RWPE2 (cell line): ENCODE measurements at regions not wholly inside any gene's neighbourhood (a gene's known extent, or its start where the extent isn't known, plus 50 kb on each side); places are given as distances from the start of the nearest gene placed in this dataset.

ENCODE experiments used
- ATAC-seq: fragments of 200-7000 bp; cut with Tn5 transposase; 3 replicates; pipeline ENCODE4 v1.9.1; 2021; ENCODE audit warnings: low read depth
- DNase-seq: peaks from one replicate; pipeline ENCODE4 v3.0.0-alpha.2; 2020; ENCODE audit warnings: low spot score
- H3K27ac ChIP-seq: fragments of 450-650 bp; 2 replicates; pipeline ENCODE4 v1.5.1; 2017; ENCODE audit warnings: mild to moderate bottlenecking; ENCODE audit not compliant: poor library complexity, severe bottlenecking
- H3K27me3 ChIP-seq: fragments of 250-450 bp; sonication (Bioruptor Pico); 2 replicates; pipeline ENCODE4 v1.5.1; 2021; ENCODE audit warnings: mild to moderate bottlenecking, moderate library complexity; ENCODE audit not compliant: insufficient read depth, poor library complexity, severe bottlenecking
- H3K36me3 ChIP-seq: fragments of 250-450 bp; sonication (Bioruptor Pico); 2 replicates; pipeline ENCODE4 v1.5.1; 2020; ENCODE audit warnings: low read depth, mild to moderate bottlenecking, moderate library complexity
- H3K4me1 ChIP-seq: fragments of 250-450 bp; sonication (Bioruptor Pico); 2 replicates; pipeline ENCODE4 v1.5.1; 2021; ENCODE audit warnings: mild to moderate bottlenecking, moderate library complexity; ENCODE audit not compliant: insufficient read depth, poor library complexity, severe bottlenecking
- H3K4me3 ChIP-seq: fragments of 250-450 bp; sonication (Bioruptor Pico); 2 replicates; pipeline ENCODE4 v1.5.1; 2021; ENCODE audit warnings: mild to moderate bottlenecking, moderate library complexity; ENCODE audit not compliant: severe bottlenecking
- H3K9me3 ChIP-seq: fragments of 250-450 bp; sonication (Bioruptor Pico); 2 replicates; pipeline ENCODE4 v1.5.1; 2021; ENCODE audit warnings: mild to moderate bottlenecking, moderate library complexity; ENCODE audit not compliant: severe bottlenecking
- TF ChIP-seq, protein P1 (sequence below): fragments of 450-650 bp; IDR thresholded peaks from one replicate; pipeline ENCODE4 v1.5.1; 2017; ENCODE audit warnings: mild to moderate bottlenecking, moderate library complexity; ENCODE audit not compliant: poor library complexity, severe bottlenecking

DNA sequence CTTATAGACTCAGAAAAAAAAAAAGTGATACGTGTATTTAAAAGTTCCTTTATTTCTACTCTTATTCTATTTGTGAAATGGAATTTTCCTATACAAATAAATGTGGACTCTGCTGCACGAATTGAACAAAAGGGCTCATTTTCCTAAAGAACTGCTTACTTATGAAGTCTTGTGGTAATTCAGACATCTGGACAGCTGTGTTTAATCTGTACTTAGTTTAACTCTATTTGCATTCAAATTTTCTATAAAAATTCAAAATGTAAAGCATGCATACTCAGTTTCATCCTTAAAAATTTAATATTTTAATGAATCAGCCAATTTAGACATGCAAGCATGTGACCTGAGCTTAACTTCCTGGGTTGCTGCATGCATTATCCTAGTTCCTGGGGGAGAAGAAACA lies 118.0 kb upstream of the PCLO start:
- H3K4me1 ChIP-seq = no peaks in the 10 kb centered on the region
- ATAC-seq (no peak), DNase-seq (no peak)
- no peak overlapping the region for H3K27ac ChIP-seq
- TF ChIP-seq, protein P1, sequence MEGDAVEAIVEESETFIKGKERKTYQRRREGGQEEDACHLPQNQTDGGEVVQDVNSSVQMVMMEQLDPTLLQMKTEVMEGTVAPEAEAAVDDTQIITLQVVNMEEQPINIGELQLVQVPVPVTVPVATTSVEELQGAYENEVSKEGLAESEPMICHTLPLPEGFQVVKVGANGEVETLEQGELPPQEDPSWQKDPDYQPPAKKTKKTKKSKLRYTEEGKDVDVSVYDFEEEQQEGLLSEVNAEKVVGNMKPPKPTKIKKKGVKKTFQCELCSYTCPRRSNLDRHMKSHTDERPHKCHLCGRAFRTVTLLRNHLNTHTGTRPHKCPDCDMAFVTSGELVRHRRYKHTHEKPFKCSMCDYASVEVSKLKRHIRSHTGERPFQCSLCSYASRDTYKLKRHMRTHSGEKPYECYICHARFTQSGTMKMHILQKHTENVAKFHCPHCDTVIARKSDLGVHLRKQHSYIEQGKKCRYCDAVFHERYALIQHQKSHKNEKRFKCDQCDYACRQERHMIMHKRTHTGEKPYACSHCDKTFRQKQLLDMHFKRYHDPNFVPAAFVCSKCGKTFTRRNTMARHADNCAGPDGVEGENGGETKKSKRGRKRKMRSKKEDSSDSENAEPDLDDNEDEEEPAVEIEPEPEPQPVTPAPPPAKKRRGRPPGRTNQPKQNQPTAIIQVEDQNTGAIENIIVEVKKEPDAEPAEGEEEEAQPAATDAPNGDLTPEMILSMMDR = no peak
- H3K4me3 ChIP-seq = no peak overlapping the region
- no peaks in the 10 kb centered on the region for H3K36me3 ChIP-seq
- peaks cover 2% of the 10 kb centered on the region for H3K27me3 ChIP-seq
- H3K9me3 ChIP-seq = no peaks in the 10 kb centered on the region

DNA sequence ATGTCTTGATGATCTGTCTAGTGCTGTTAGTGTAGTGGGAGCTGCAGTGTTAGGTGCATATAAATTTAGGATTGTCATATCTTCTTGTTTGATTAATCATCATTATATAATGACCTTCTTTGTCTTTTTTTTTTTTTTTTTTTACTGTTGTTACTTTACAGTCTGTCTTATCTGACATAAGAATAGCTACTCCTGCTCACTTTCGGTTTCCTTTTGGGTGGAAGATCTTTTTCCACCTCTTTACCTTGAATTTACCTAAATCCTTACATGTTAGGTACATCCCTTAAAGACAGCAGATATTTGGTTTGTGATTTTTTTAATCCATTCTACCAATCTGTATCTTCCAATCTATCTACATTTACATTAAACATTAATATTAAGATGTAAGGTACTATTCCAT lies 113.6 kb upstream of the PCLO start:
- Histone ChIP-seq H3K36me3 (no peaks in the 10 kb centered on the region), H3K27me3 (peaks cover 2% of the 10 kb centered on the region), H3K27ac (no peak overlapping the region), H3K4me3 (no peak overlapping the region), H3K4me1 (no peaks in the 10 kb centered on the region), H3K9me3 (no peaks in the 10 kb centered on the region)
- TF ChIP-seq, protein P1 = no peak
- ATAC-seq (no peak), DNase-seq (no peak)

DNA sequence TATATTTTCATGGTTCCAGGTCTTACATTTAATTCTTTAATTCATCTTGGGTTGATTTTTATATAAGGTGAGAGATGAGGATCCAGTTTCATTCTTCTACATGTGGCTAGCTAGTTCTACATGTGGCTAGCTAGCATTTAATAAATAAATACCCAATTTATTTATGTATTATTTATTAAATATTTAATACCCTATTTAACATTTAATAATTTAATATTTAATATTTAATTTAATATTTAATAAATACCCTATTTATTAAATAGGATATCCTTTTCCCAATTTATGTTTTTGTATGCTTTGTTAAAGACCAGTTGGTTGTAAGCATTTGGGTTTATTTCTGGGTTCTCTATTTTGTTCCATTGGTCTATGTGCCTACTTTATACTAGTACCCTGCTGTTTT lies 111.0 kb upstream of the PCLO start:
- H3K36me3 ChIP-seq = no peaks in the 10 kb centered on the region
- H3K4me3 ChIP-seq = no peak overlapping the region
- DNase-seq (no peak), ATAC-seq (no peak)
- H3K27me3 ChIP-seq = peaks cover 2% of the 10 kb centered on the region
- TF ChIP-seq, protein P1 = no peak
- no peaks in the 10 kb centered on the region for H3K4me1 ChIP-seq
- H3K9me3 ChIP-seq = no peaks in the 10 kb centered on the region
- H3K27ac ChIP-seq = no peak overlapping the region

DNA sequence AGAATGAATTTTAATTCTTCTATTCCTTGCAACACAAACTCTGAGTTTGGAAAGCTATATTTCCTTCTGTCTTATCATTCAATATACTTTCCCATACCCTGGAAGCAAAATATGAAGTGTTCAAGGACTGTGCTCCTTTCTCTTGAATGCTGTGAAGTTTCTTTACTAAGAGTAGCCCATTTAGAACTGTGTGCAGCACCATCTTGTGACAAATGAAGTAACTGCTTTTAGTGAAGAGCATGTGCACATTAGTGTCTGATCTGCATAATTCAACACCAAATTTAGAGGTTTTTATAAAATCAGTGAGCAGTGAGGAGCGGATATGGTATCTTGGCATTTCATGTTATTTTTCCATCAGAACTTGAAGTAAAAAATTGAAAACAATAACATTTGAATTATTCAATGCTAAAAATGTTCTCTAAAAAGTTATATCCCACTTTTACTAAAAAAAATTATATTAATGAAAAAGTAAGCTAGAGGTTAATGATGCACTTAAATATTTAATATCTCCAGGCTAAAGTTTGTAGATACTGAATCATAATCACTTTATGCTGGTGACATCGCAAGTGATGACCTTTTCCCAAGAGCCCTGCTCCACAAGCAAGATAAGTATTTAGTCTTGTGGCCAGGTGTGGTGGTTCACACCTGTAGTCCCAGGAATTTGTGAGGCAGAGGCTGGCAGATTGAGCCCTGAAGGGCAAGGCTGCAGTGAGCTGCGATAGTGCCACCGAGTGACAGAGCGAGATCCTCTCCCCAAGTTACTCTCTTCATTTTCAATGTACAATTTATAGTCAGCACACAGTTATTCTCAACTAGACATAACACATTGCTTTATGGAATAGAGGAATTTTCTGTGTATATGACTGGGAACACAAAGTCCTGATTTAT lies 108.8 kb upstream of the PCLO start:
- Histone ChIP-seq H3K4me3 (no peak overlapping the region), H3K27ac (no peak overlapping the region), H3K4me1 (no peaks in the 10 kb centered on the region), H3K9me3 (no peaks in the 10 kb centered on the region), H3K36me3 (no peaks in the 10 kb centered on the region), H3K27me3 (peaks cover 2% of the 10 kb centered on the region)
- DNase-seq = no peak
- peak; percentile 81; the same call in 2 of the 3 replicates for ATAC-seq
- TF ChIP-seq, protein P1 = peak; percentile 53

DNA sequence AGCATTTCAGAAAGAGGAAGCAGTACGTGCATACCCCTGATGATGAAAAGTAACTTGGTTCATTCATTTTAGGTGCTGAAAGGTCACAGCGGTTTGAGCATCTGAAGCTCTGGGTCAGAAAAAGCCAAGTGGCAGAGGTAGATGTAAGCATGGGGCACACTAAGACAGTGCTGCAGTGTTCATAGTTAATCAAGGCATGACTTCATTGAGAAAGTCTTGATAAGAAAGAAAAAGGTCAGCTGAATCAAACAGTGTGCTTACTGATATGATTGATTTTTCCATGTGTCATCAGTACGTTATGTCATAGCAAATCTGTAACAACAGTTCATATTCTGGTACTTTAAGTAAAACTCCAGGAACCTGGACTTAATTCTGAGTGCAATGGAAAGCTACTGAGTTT lies 107.7 kb upstream of the PCLO start:
- ATAC-seq (no peak), DNase-seq (no peak)
- no peaks in the 10 kb centered on the region for H3K4me1 ChIP-seq
- H3K27ac ChIP-seq = no peak overlapping the region
- H3K4me3 ChIP-seq = no peak overlapping the region
- H3K9me3 ChIP-seq = no peaks in the 10 kb centered on the region
- H3K27me3 ChIP-seq = peaks cover 2% of the 10 kb centered on the region
- TF ChIP-seq, protein P1 = no peak
- H3K36me3 ChIP-seq = no peaks in the 10 kb centered on the region
